ENCODE measurements at regions not wholly inside any gene's neighbourhood (a gene's known extent, or its start where the extent isn't known, plus 50 kb on each side); places are given as distances from the start of the nearest gene placed in this dataset.

GRCh38 chr20:39328347-39328746 lies 366.2 kb downstream of the DHX35 start:
- intact Hi-C loops (cut with micrococcal nuclease; ENCODE audit: unreplicated experiment) = no loop called here
- no peaks in the 10 kb centered on the region for H3K36me3 ChIP-seq (ENCODE audit: low read depth)
- H3K4me2 ChIP-seq = no peak overlapping the region
- BruUV-seq (replicated peaks) = no TSS peak
- DNase-seq = no peak
- no peaks in the 10 kb centered on the region for H3K9me3 ChIP-seq (ENCODE audit: insufficient read depth, low read depth)
- no peak overlapping the region for H2AFZ ChIP-seq
- TF ChIP-seq EZH2 (IDR thresholded peaks at IDR 0.05; ENCODE audit: low read depth) (no peak), CTCF (conservative IDR thresholded peaks at IDR 0.05) (no peak)
- no peaks in the 10 kb centered on the region for H3K79me2 ChIP-seq (ENCODE audit: low read depth)
- ChIA-PET CTCF (no interaction called here), POLR2A (ENCODE audit: unreplicated experiment) (interaction anchor here (0.6 kb wide), 1 partner anchor 1552 kb away, joined by 7 read pairs; no protein-coding TSS in a partner anchor)
- H3K4me1 ChIP-seq (replicated peaks; ENCODE audit: insufficient read depth) = no peaks in the 10 kb centered on the region
- H3K9me2 ChIP-seq (ENCODE audit: insufficient read depth) = no peaks in the 10 kb centered on the region
- no peaks in the 10 kb centered on the region for H3F3A ChIP-seq (ENCODE audit: insufficient read depth, low read depth)
- H3K27me3 ChIP-seq (ENCODE audit: insufficient read depth, low read depth) = 0 out of 2 replicates have a peak, but pooled peaks cover 17% of the 10 kb centered on the region
- H4K20me1 ChIP-seq (ENCODE audit: insufficient read depth) = no peaks in the 10 kb centered on the region
- H3K4me3 ChIP-seq = no peak overlapping the region
- H3K27ac ChIP-seq = no peak overlapping the region

- no peaks in the 10 kb centered on the region for H3K9me3 ChIP-seq (ENCODE audit: insufficient read depth, low read depth)
- H3K9me2 ChIP-seq (ENCODE audit: insufficient read depth) = no peaks in the 10 kb centered on the region
- H3F3A ChIP-seq (ENCODE audit: insufficient read depth, low read depth) = no peaks in the 10 kb centered on the region
- DNase-seq = no peak
- H3K4me2 ChIP-seq = no peak overlapping the region
- CTCF ChIA-PET = no interaction called here
- intact Hi-C loops (cut with micrococcal nuclease; ENCODE audit: unreplicated experiment) = no loop called here
- H3K4me1 ChIP-seq (replicated peaks; ENCODE audit: insufficient read depth) = no peaks in the 10 kb centered on the region
- no peak overlapping the region for H2AFZ ChIP-seq
- no peak overlapping the region for H3K27ac ChIP-seq
- H4K20me1 ChIP-seq (ENCODE audit: insufficient read depth) = no peaks in the 10 kb centered on the region
- no TSS peak for BruUV-seq (replicated peaks)
- H3K27me3 ChIP-seq (ENCODE audit: insufficient read depth, low read depth) = peaks cover 21% of the 10 kb centered on the region; the same call in 1 of the 2 replicates
- H3K36me3 ChIP-seq (ENCODE audit: low read depth) = no peaks in the 10 kb centered on the region
- no peaks in the 10 kb centered on the region for H3K79me2 ChIP-seq (ENCODE audit: low read depth)
- POLR2A ChIA-PET (ENCODE audit: unreplicated experiment) = no interaction called here
- TF ChIP-seq EZH2 (IDR thresholded peaks at IDR 0.05; ENCODE audit: low read depth) = no peak
- no peak for TF ChIP-seq CTCF (conservative IDR thresholded peaks at IDR 0.05)
- no peak overlapping the region for H3K4me3 ChIP-seq
Measured at GRCh38 chr20:39326050-39326449, 363.9 kb downstream of the DHX35 start.

- Histone ChIP-seq H3K4me2 (no peak overlapping the region), H3K27me3 (ENCODE audit: insufficient read depth, low read depth) (peaks cover 46% of the 10 kb centered on the region), H4K20me1 (ENCODE audit: insufficient read depth) (no peaks in the 10 kb centered on the region), H3K27ac (no peak overlapping the region), H3F3A (ENCODE audit: insufficient read depth, low read depth) (no peaks in the 10 kb centered on the region), H3K79me2 (ENCODE audit: low read depth) (no peaks in the 10 kb centered on the region), H3K36me3 (ENCODE audit: low read depth) (no peaks in the 10 kb centered on the region), H3K4me1 (replicated peaks; ENCODE audit: insufficient read depth) (no peaks in the 10 kb centered on the region), H3K9me2 (ENCODE audit: insufficient read depth) (0 out of 2 replicates have a peak, but pooled peaks cover 2% of the 10 kb centered on the region), H3K9me3 (ENCODE audit: insufficient read depth, low read depth) (no peaks in the 10 kb centered on the region), H2AFZ (no peak overlapping the region), H3K4me3 (no peak overlapping the region)
- DNase-seq = no peak
- BruUV-seq (replicated peaks) = no TSS peak
- TF ChIP-seq EZH2 (IDR thresholded peaks at IDR 0.05; ENCODE audit: low read depth) (no peak), CTCF (conservative IDR thresholded peaks at IDR 0.05) (no peak)
- CTCF ChIA-PET = no interaction called here
- intact Hi-C loops (cut with micrococcal nuclease; ENCODE audit: unreplicated experiment) = no loop called here
- POLR2A ChIA-PET (ENCODE audit: unreplicated experiment) = no interaction called here
Measured at GRCh38 chr20:39318911-39319310, 356.8 kb downstream of the DHX35 start.
